ENCODE measurements at regions not wholly inside any gene's neighbourhood (a gene's known extent, or its start where the extent isn't known, plus 50 kb on each side); places are given as distances from the start of the nearest gene placed in this dataset.
A peak's percentile ranks its signal among the peaks of the same experiment; 100 is the strongest.

DNA sequence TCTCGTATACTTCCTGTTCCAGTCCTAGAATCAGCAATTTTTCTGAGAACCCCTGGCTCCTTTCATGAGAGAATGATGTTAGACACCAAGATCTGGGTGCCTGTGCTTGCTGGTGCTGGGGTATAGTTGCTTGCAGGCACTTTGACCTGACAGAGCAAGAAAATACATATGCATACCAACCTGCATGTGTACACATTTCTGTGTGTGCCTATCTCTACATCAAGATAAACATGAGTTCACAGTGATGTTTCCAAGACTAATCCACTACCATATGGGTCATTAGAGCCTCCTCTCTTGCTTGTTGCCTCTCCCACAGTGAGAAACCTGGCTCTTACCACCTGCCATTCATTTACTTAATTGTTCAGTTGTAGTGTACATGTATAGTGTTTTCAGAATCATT is 229.1 kb upstream of the IGFBP3 start:
- H3K4me1 Mint-ChIP-seq, result no peaks in the 10 kb centered on the region
- ChIA-PET POLR2A (ENCODE audit: partially characterized antibody) (no interaction called here), CTCF (ENCODE audit: partially characterized antibody) (no interaction called here)
- Histone ChIP-seq H3K4me1 (ENCODE audit: insufficient read depth, low read length) (no peaks in the 10 kb centered on the region), H3K27ac (ENCODE audit: low read depth, low read length) (no peak overlapping the region), H3K27me3 (ENCODE audit: insufficient read depth, low read length) (no peaks in the 10 kb centered on the region), H3K9me3 (ENCODE audit: control insufficient read depth in 1 of 2, low read length in 2 of 2) (no peaks in the 10 kb centered on the region), H3K36me3 (ENCODE audit: insufficient read depth, low read length) (no peaks in the 10 kb centered on the region), H3K4me3 (ENCODE audit: low read length in 2 of 2) (no peak overlapping the region)
- DNase-seq, result no peak
- no peak overlapping the region for H3K4me3 Mint-ChIP-seq
- H3K27ac Mint-ChIP-seq, result peak overlapping the region in 1 of 7 donors; percentile 6
- H3K36me3 Mint-ChIP-seq, result no peaks in the 10 kb centered on the region
- H3K27me3 Mint-ChIP-seq, result peaks cover 0 to 2% of the 10 kb centered on the region in 2 donors
- H3K9me3 Mint-ChIP-seq, result peaks cover 0 to 6% (median 5%) of the 10 kb centered on the region in 8 donors
- intact Hi-C loops (cut with micrococcal nuclease), result no loop called here

DNA sequence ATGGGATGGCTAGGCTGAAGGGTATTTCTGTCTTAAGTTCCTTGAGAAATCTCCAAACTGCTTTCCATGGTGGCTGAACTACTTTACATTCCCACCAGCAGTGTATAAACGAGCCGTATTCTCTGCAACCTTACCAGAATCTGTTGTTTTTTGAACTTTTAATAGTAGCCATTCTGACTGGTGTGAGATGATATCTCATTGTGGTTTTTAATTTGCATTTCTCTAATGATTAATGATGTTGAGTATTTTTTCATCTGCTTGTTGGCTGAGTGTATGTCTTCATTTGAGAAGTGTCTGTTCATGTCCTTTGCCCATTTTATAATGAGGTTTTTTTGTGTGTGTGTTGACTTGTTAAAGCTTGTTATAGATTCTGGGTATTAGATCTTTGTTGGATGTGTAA is 226.8 kb upstream of the IGFBP3 start:
- Histone ChIP-seq H3K27me3 (ENCODE audit: insufficient read depth, low read length) (no peaks in the 10 kb centered on the region), H3K4me3 (ENCODE audit: low read length in 2 of 2) (no peak overlapping the region), H3K36me3 (ENCODE audit: insufficient read depth, low read length) (no peaks in the 10 kb centered on the region), H3K27ac (ENCODE audit: low read depth, low read length) (no peak overlapping the region), H3K9me3 (ENCODE audit: control insufficient read depth in 1 of 2, low read length in 2 of 2) (no peaks in the 10 kb centered on the region), H3K4me1 (ENCODE audit: insufficient read depth, low read length) (no peaks in the 10 kb centered on the region)
- no peaks in the 10 kb centered on the region for H3K4me1 Mint-ChIP-seq
- H3K27ac Mint-ChIP-seq, result no peak overlapping the region
- intact Hi-C loops (cut with micrococcal nuclease), result no loop called here
- H3K36me3 Mint-ChIP-seq, result no peaks in the 10 kb centered on the region
- no peaks in the 10 kb centered on the region for H3K27me3 Mint-ChIP-seq
- no peak for DNase-seq
- no peak overlapping the region for H3K4me3 Mint-ChIP-seq
- CTCF ChIA-PET (ENCODE audit: partially characterized antibody), result no interaction called here
- H3K9me3 Mint-ChIP-seq, result peaks cover 3 to 11% (median 7%) of the 10 kb centered on the region in 8 donors
- POLR2A ChIA-PET (ENCODE audit: partially characterized antibody), result no interaction called here

DNA sequence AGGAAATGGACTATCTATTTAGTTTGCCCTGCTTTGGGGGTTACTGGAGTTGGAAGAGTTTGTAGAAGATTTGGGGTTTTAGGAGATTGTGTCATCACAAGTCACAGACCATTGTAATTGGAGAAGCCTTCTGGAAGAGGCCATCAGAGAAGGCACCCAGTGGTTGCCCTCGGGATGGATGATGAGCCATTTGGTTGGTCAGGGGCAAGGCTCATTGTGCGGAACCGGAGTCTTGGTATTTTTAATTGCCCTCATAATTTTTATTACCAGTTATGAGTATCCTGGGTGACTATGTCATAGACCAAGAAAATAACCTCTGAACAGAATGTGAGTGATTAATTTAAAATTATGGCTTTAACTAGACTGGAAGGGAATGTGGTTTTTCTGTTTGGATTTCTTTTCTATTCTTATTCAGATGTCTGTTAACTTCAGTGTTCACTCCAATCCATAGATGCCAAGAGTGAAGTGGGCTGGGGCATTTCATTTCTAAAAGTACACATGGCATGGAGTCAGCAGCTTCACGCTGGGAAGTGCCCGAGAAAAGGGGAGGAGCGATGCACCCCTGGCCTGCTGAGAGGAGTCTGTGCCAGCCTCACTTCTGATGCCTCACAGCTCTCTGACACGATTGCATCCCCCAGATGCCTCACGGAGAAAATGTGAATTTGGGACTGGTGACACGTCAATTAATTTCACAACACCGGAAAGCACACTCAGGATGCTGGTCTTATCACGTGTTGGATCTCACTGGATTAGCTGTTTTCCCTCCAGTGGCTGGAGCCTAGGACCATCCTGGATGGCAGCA is 225.6 kb upstream of the IGFBP3 start:
- Mint-ChIP-seq H3K27ac (peak overlapping the region in 1 of 7 donors; percentile 19), H3K4me3 (no peak overlapping the region), H3K27me3 (no peaks in the 10 kb centered on the region), H3K4me1 (no peaks in the 10 kb centered on the region), H3K36me3 (no peaks in the 10 kb centered on the region), H3K9me3 (peaks cover 3 to 11% (median 6%) of the 10 kb centered on the region in 8 donors)
- Histone ChIP-seq H3K4me1 (ENCODE audit: insufficient read depth, low read length) (no peaks in the 10 kb centered on the region), H3K27me3 (ENCODE audit: insufficient read depth, low read length) (no peaks in the 10 kb centered on the region), H3K4me3 (ENCODE audit: low read length in 2 of 2) (no peak overlapping the region), H3K9me3 (ENCODE audit: control insufficient read depth in 1 of 2, low read length in 2 of 2) (no peaks in the 10 kb centered on the region), H3K36me3 (ENCODE audit: insufficient read depth, low read length) (no peaks in the 10 kb centered on the region), H3K27ac (ENCODE audit: low read depth, low read length) (no peak overlapping the region)
- CTCF ChIA-PET (ENCODE audit: partially characterized antibody), result no interaction called here
- POLR2A ChIA-PET (ENCODE audit: partially characterized antibody), result no interaction called here
- intact Hi-C loops (cut with micrococcal nuclease), result no loop called here
- DNase-seq, result no peak

DNA sequence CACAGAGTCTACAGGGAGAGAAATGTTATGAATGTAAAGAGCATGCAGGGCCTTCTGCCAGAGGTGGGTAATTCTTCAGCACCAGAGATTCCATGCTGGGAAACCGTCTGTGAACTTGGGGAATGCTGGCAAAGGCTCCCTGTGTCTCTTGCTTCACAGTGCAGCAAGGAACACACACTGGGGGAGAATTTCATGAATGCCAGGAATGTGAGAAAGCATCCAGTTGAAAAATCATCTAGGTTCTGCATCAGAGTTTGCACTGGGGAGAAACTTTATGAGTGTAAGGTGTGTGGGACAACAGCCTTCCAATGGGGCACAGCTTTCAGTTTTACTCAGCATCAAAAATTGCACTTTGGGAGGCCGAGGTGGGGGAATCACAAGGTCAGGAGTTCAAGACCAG is 224.3 kb upstream of the IGFBP3 start:
- Mint-ChIP-seq H3K4me1 (no peaks in the 10 kb centered on the region), H3K9me3 (peaks cover 3 to 11% (median 4%) of the 10 kb centered on the region in 8 donors), H3K4me3 (no peak overlapping the region), H3K27me3 (no peaks in the 10 kb centered on the region), H3K36me3 (no peaks in the 10 kb centered on the region), H3K27ac (no peak overlapping the region)
- intact Hi-C loops (cut with micrococcal nuclease), result no loop called here
- DNase-seq, result no peak
- Histone ChIP-seq H3K9me3 (ENCODE audit: control insufficient read depth in 1 of 2, low read length in 2 of 2) (no peaks in the 10 kb centered on the region), H3K4me1 (ENCODE audit: insufficient read depth, low read length) (no peaks in the 10 kb centered on the region), H3K4me3 (ENCODE audit: low read length in 2 of 2) (no peak overlapping the region), H3K27ac (ENCODE audit: low read depth, low read length) (no peak overlapping the region), H3K27me3 (ENCODE audit: insufficient read depth, low read length) (no peaks in the 10 kb centered on the region), H3K36me3 (ENCODE audit: insufficient read depth, low read length) (no peaks in the 10 kb centered on the region)
- ChIA-PET POLR2A (ENCODE audit: partially characterized antibody) (no interaction called here), CTCF (ENCODE audit: partially characterized antibody) (no interaction called here)

DNA sequence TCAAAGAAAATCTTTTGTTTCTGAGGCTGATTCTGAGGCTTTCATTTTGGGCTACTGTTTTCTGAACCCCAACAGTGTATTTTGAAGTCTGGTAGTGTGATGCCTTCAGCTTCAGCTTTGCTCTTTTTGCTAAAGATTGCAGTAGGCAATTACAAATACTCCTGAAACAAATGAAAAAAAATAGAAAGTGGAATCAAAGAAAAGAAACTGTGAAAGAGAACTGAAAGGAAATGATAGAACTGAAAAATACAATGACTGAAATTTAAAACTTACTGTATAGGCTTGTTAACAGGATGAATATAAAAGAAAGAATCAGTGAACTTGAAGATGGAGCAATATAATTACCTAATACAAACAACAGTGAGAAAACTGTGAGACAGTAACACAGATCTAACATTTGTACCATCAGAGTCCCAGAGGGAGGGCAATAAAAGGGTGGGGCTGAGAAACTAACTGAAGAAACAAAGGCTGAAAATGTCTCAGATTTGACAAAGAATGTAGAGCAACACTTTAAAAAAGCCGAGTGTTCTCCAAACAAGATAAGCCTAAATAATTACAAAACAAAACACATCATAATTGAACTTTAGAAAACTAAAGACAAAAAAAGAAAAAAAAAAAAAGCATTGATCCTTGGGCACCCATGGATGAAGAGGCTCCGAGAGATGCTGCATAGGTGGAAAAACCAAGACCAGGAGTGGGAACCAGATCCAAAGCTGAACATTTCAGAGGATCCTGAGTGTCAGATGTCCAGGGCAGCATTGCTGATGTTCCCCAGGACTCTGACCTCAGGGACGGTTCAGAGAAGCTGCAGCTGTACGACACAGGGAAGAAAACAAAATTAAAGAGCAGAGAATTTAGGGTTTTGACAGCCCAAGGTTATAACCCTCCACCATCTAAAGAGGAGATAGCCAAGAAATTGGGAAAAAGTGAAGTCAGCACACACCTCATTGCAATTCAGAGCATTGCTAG is 223.2 kb upstream of the IGFBP3 start:
- ChIA-PET CTCF (ENCODE audit: partially characterized antibody) (no interaction called here), POLR2A (ENCODE audit: partially characterized antibody) (no interaction called here)
- Mint-ChIP-seq H3K4me1 (no peaks in the 10 kb centered on the region), H3K27me3 (no peaks in the 10 kb centered on the region), H3K4me3 (no peak overlapping the region), H3K27ac (no peak overlapping the region), H3K9me3 (peaks cover 0 to 11% (median 3%) of the 10 kb centered on the region in 8 donors), H3K36me3 (no peaks in the 10 kb centered on the region)
- no peak for DNase-seq
- no peaks in the 10 kb centered on the region for H3K9me3 ChIP-seq (ENCODE audit: control insufficient read depth in 1 of 2, low read length in 2 of 2)
- H3K4me1 ChIP-seq (ENCODE audit: insufficient read depth, low read length), result no peaks in the 10 kb centered on the region
- no peaks in the 10 kb centered on the region for H3K36me3 ChIP-seq (ENCODE audit: insufficient read depth, low read length)
- no peaks in the 10 kb centered on the region for H3K27me3 ChIP-seq (ENCODE audit: insufficient read depth, low read length)
- intact Hi-C loops (cut with micrococcal nuclease), result no loop called here
- H3K4me3 ChIP-seq (ENCODE audit: low read length in 2 of 2), result no peak overlapping the region
- no peak overlapping the region for H3K27ac ChIP-seq (ENCODE audit: low read depth, low read length)

DNA sequence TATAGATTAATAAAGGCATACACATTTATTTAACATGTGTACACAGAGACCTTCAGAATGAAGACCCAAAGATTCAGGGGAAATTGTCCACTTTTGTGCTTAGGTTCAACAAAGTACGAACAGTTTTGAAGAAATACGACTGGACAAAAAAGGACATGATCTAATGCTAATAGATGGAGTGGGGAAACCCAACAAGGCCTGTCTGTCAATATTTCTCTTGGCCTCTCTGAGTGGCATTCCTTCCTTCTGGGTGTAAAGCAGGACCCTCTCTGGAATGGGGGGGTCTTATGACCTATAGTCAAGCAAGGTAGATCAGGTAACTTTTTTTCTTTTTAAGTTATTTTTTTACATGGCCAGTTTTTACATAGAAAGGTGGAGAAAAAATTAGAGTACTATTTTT is 222.3 kb upstream of the IGFBP3 start:
- Histone ChIP-seq H3K4me3 (ENCODE audit: low read length in 2 of 2) (no peak overlapping the region), H3K4me1 (ENCODE audit: insufficient read depth, low read length) (no peaks in the 10 kb centered on the region), H3K9me3 (ENCODE audit: control insufficient read depth in 1 of 2, low read length in 2 of 2) (no peaks in the 10 kb centered on the region), H3K36me3 (ENCODE audit: insufficient read depth, low read length) (no peaks in the 10 kb centered on the region), H3K27me3 (ENCODE audit: insufficient read depth, low read length) (no peaks in the 10 kb centered on the region), H3K27ac (ENCODE audit: low read depth, low read length) (no peak overlapping the region)
- Mint-ChIP-seq H3K27me3 (no peaks in the 10 kb centered on the region), H3K9me3 (peaks cover 0 to 11% (median 3%) of the 10 kb centered on the region in 8 donors), H3K36me3 (no peaks in the 10 kb centered on the region), H3K4me3 (no peak overlapping the region), H3K27ac (no peak overlapping the region), H3K4me1 (no peaks in the 10 kb centered on the region)
- intact Hi-C loops (cut with micrococcal nuclease), result no loop called here
- ChIA-PET POLR2A (ENCODE audit: partially characterized antibody) (no interaction called here), CTCF (ENCODE audit: partially characterized antibody) (no interaction called here)
- DNase-seq, result no peak

DNA sequence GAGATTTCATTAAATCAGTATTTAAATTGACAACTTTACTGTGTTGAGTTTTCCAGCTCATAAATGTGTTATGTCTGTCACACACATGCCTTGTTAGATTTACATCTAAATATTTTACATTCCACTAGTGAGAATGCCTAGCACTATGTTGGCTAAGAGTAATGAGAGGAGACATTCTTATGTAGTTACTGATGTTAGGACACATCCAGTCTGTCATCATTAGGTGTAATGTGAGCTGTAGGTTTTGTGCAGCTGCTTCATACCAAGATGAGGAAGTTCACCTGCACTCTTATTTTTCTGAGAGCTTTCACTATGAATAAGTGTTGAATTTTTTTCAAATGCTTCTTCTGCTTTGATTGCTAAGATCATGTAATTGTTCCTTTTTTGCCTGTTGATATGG is 218.0 kb upstream of the IGFBP3 start:
- ChIA-PET CTCF (ENCODE audit: partially characterized antibody) (no interaction called here), POLR2A (ENCODE audit: partially characterized antibody) (no interaction called here)
- no peaks in the 10 kb centered on the region for H3K4me1 Mint-ChIP-seq
- DNase-seq, result no peak
- intact Hi-C loops (cut with micrococcal nuclease), result no loop called here
- Histone ChIP-seq H3K4me1 (ENCODE audit: insufficient read depth, low read length) (no peaks in the 10 kb centered on the region), H3K27me3 (ENCODE audit: insufficient read depth, low read length) (no peaks in the 10 kb centered on the region), H3K4me3 (ENCODE audit: low read length in 2 of 2) (no peak overlapping the region), H3K27ac (ENCODE audit: low read depth, low read length) (no peak overlapping the region), H3K36me3 (ENCODE audit: insufficient read depth, low read length) (no peaks in the 10 kb centered on the region), H3K9me3 (ENCODE audit: control insufficient read depth in 1 of 2, low read length in 2 of 2) (no peaks in the 10 kb centered on the region)
- H3K27me3 Mint-ChIP-seq, result no peaks in the 10 kb centered on the region
- peaks cover 0 to 4% of the 10 kb centered on the region in 2 donors for H3K36me3 Mint-ChIP-seq
- H3K27ac Mint-ChIP-seq, result no peak overlapping the region
- H3K4me3 Mint-ChIP-seq, result no peak overlapping the region
- H3K9me3 Mint-ChIP-seq, result peaks cover 0 to 8% (median 3%) of the 10 kb centered on the region in 8 donors
